Endodermal cell (in vitro differentiated cells): ENCODE measurements at regions not wholly inside any gene's neighbourhood (a gene's known extent, or its start where the extent isn't known, plus 50 kb on each side); places are given as distances from the start of the nearest gene placed in this dataset.

Experiments
- DNase-seq: peaks from one replicate; pipeline ENCODE4 v3.0.0-alpha.2; 2017
- H3K27ac ChIP-seq: 2 replicates; pipeline ENCODE4 v1.5.1; 2013; ENCODE audit warnings: mild to moderate bottlenecking, low read depth, low read length, moderate library complexity
- H3K27me3 ChIP-seq: 2 replicates; pipeline ENCODE4 v1.6.1; 2013; ENCODE audit warnings: mild to moderate bottlenecking, low read length, moderate library complexity; ENCODE audit not compliant: insufficient read depth, control insufficient read depth, poor library complexity, severe bottlenecking
- H3K36me3 ChIP-seq: 2 replicates; pipeline ENCODE4 v1.7.0; 2013; ENCODE audit warnings: mild to moderate bottlenecking, low read length, moderate library complexity; ENCODE audit not compliant: control insufficient read depth, insufficient read depth
- H3K4me1 ChIP-seq: one replicate; pipeline ENCODE4 v1.7.0; 2013; ENCODE audit warnings: low read length; ENCODE audit not compliant: control insufficient read depth, insufficient read depth
- H3K4me3 ChIP-seq: 2 replicates; pipeline ENCODE4 v1.5.1; 2013; ENCODE audit warnings: mild to moderate bottlenecking, low read length, moderate library complexity
- H3K9ac ChIP-seq: 2 replicates; pipeline ENCODE4 v1.6.1; 2013; ENCODE audit warnings: mild to moderate bottlenecking, low read length, moderate library complexity; ENCODE audit not compliant: poor library complexity, severe bottlenecking; ENCODE audit errors: extremely low read depth
- H3K9me3 ChIP-seq: 2 replicates; pipeline ENCODE4 v1.6.1; 2013; ENCODE audit warnings: mild to moderate bottlenecking, low read length, moderate library complexity; ENCODE audit not compliant: control insufficient read depth
- H3K27ac Mint-ChIP-seq: 2 replicates; pipeline ENCODE4 v1.8.0; 2020; ENCODE audit warnings: mixed read lengths
- H3K27me3 Mint-ChIP-seq: 2 replicates; pipeline ENCODE4 v1.8.0; 2021; ENCODE audit warnings: mild to moderate bottlenecking, mixed read lengths; ENCODE audit not compliant: insufficient read depth
- H3K36me3 Mint-ChIP-seq: 2 replicates; pipeline ENCODE4 v1.8.0; 2020; ENCODE audit warnings: low read depth, mixed read lengths
- H3K4me1 Mint-ChIP-seq: 2 replicates; pipeline ENCODE4 v1.8.0; 2020; ENCODE audit warnings: mixed read lengths
- H3K4me3 Mint-ChIP-seq: 2 replicates; pipeline ENCODE4 v1.8.0; 2020; ENCODE audit warnings: mild to moderate bottlenecking, moderate library complexity, mixed read lengths
- H3K9me3 Mint-ChIP-seq: 2 replicates; pipeline ENCODE4 v1.8.0; 2020; ENCODE audit warnings: mild to moderate bottlenecking, mixed read lengths
- CTCF ChIP-seq: fragments of 200-600 bp; sonication (generic); conservative IDR thresholded peaks from 2 replicates; pipeline ENCODE4 v1.5.0; 2021; ENCODE audit warnings: antibody characterized with exemption, mild to moderate bottlenecking
- WGBS, 2 experiments: methylation state at CpG; one replicate each; pipeline versions ENCODE4 v1.1.5 to v1.1.7; 2013; ENCODE audit warnings: missing lambda C conversion rate in 2 of 2, mixed read lengths in 1 of 2; ENCODE audit not compliant: insufficient coverage in 1 of 2, insufficient read length in 1 of 2; 5-methylcytosine and 5-hydroxymethylcytosine counted together

- Mint-ChIP-seq H3K36me3 (no peaks in the 10 kb centered on the region), H3K9me3 (no peaks in the 10 kb centered on the region), H3K4me3 (no peak overlapping the region), H3K4me1 (peaks cover 38% of the 10 kb centered on the region), H3K27ac (no peak overlapping the region), H3K27me3 (no peaks in the 10 kb centered on the region)
- Histone ChIP-seq H3K27ac (no peak overlapping the region), H3K27me3 (no peaks in the 10 kb centered on the region), H3K4me1 (peaks cover 23% of the 10 kb centered on the region), H3K9ac (no peak overlapping the region), H3K36me3 (no peaks in the 10 kb centered on the region), H3K9me3 (no peaks in the 10 kb centered on the region), H3K4me3 (no peak overlapping the region)
- no peak for TF ChIP-seq CTCF
- WGBS, 2 experiments = 90 to 96% methylated on average over 6 to 8 of the region's 8 CpGs
- DNase-seq = no peak
Observed at GRCh38 chr21:38976900-38977299, 171.2 kb downstream of the ETS2 start.

GRCh38 chr21:38973552-38973951 is 167.8 kb downstream of the ETS2 start:
- Mint-ChIP-seq H3K4me1 (peaks cover 32% of the 10 kb centered on the region), H3K4me3 (no peak overlapping the region)
- 92 to 93% methylated on average over 3 to 6 of the region's 6 CpGs for WGBS, 2 experiments

GRCh38 chr21:38972078-38972477 is 166.3 kb downstream of the ETS2 start:
- H3K9me3 Mint-ChIP-seq = no peaks in the 10 kb centered on the region
- Histone ChIP-seq H3K4me1 (no peaks in the 10 kb centered on the region), H3K27ac (no peak overlapping the region), H3K4me3 (no peak overlapping the region), H3K36me3 (no peaks in the 10 kb centered on the region), H3K9me3 (no peaks in the 10 kb centered on the region), H3K27me3 (no peaks in the 10 kb centered on the region), H3K9ac (no peak overlapping the region)
- 100% methylated on average over 3 of the region's 10 CpGs; no CpG with 5 or more reads in 1 of the 2 experiments for WGBS, 2 experiments
- H3K4me1 Mint-ChIP-seq = peaks cover 27% of the 10 kb centered on the region
- TF ChIP-seq CTCF = no peak
- H3K4me3 Mint-ChIP-seq = no peak overlapping the region
- no peaks in the 10 kb centered on the region for H3K36me3 Mint-ChIP-seq
- H3K27ac Mint-ChIP-seq = no peak overlapping the region
- DNase-seq = no peak
- no peaks in the 10 kb centered on the region for H3K27me3 Mint-ChIP-seq

More at GRCh38 chr21:38973552-38973951, 167.8 kb downstream of the ETS2 start:
- no peaks in the 10 kb centered on the region for H3K4me1 ChIP-seq
- no peak for TF ChIP-seq CTCF
- no peak overlapping the region for H3K4me3 ChIP-seq
- H3K9ac ChIP-seq = no peak overlapping the region
- no peaks in the 10 kb centered on the region for H3K36me3 ChIP-seq
- H3K9me3 ChIP-seq = no peaks in the 10 kb centered on the region
- DNase-seq = no peak
- no peaks in the 10 kb centered on the region for H3K27me3 ChIP-seq
- Mint-ChIP-seq H3K27me3 (no peaks in the 10 kb centered on the region), H3K9me3 (no peaks in the 10 kb centered on the region), H3K36me3 (no peaks in the 10 kb centered on the region), H3K27ac (no peak overlapping the region)
- H3K27ac ChIP-seq = no peak overlapping the region
